ENCODE measurements at regions not wholly inside any gene's neighbourhood (a gene's known extent, or its start where the extent isn't known, plus 50 kb on each side); places are given as distances from the start of the nearest gene placed in this dataset.

DNA sequence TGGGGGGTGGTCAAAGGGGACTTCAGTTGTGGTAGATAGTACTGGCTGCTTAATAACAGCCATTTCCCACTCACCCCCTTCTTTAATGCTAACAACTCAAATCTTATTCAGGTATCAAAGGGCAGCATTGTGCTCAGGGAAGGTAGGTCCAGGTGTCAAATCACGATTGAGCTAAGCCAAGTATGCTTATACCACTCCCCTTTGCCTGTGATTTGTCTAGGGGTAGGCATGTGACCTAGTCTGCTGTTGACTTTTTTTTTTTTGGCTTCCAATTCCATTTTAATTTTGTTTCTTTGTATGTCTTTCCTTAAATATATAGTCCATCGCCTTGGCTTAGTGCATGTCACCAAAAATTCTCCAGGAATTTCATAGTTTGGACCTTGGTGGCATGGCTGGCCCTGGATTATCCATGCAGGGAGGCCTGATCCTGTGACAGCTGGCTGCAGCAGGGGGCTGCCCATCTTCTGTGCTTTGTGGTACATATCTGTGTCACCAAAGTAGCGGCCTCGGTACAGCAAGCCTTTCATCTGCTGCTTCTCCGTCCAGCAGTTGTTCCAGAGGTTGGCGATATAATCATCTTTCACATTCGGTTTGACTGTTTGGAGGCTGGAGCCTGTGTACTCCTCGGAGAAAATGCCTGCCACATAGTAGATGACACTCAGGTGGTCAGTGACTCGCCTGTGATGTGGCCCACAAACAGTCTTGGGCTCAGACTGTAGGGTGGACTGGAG lies 68.1 kb upstream of the SPRED2 start:
- H4K20me1 ChIP-seq (ENCODE audit: insufficient read depth, low read length), result no peaks in the 10 kb centered on the region
- H3K9me3 ChIP-seq (ENCODE audit: insufficient read depth, low read length, severe bottlenecking), result no peaks in the 10 kb centered on the region
- H3K4me1 ChIP-seq (ENCODE audit: insufficient read depth, low read length), result no peaks in the 10 kb centered on the region
- no peak overlapping the region for H3K9ac ChIP-seq (ENCODE audit: low read depth, low read length)
- H3K27me3 ChIP-seq (ENCODE audit: insufficient read depth, low read length, poor library complexity), result no peaks in the 10 kb centered on the region
- no peak overlapping the region for H3K27ac ChIP-seq (ENCODE audit: low read length)
- TF ChIP-seq CTCF (IDR thresholded peaks at IDR 0.05; ENCODE audit: borderline replicate concordance, extremely low read depth, low read length, poor library complexity, severe bottlenecking) (no peak), EZH2 (IDR thresholded peaks at IDR 0.05; ENCODE audit: borderline replicate concordance, low read depth, low read length, severe bottlenecking) (no peak)
- DNase-seq (no peak), ATAC-seq (ENCODE audit: insufficient read depth, low read depth) (no peak)
- no peak overlapping the region for H3K4me2 ChIP-seq (ENCODE audit: insufficient read depth, low read length)
- H2AFZ ChIP-seq (ENCODE audit: low read depth, low read length), result no peak overlapping the region
- H3K36me3 ChIP-seq (ENCODE audit: insufficient read depth, low read length), result no peaks in the 10 kb centered on the region
- no peak overlapping the region for H3K4me3 ChIP-seq (ENCODE audit: low read depth in 1 of 2, low read length in 2 of 2)
- H3K79me2 ChIP-seq (ENCODE audit: insufficient read depth, low read length), result no peaks in the 10 kb centered on the region

- H3K4me2 ChIP-seq (ENCODE audit: insufficient read depth, low read length), result no peak overlapping the region
- no peak for TF ChIP-seq CTCF (IDR thresholded peaks at IDR 0.05; ENCODE audit: borderline replicate concordance, extremely low read depth, low read length, poor library complexity, severe bottlenecking)
- TF ChIP-seq EZH2 (IDR thresholded peaks at IDR 0.05; ENCODE audit: borderline replicate concordance, low read depth, low read length, severe bottlenecking), result no peak
- H3K27me3 ChIP-seq (ENCODE audit: insufficient read depth, low read length, poor library complexity), result no peaks in the 10 kb centered on the region
- H3K9ac ChIP-seq (ENCODE audit: low read depth, low read length), result no peak overlapping the region
- H4K20me1 ChIP-seq (ENCODE audit: insufficient read depth, low read length), result no peaks in the 10 kb centered on the region
- no peak for ATAC-seq (ENCODE audit: insufficient read depth, low read depth)
- H3K27ac ChIP-seq (ENCODE audit: low read length), result no peak overlapping the region
- no peak overlapping the region for H2AFZ ChIP-seq (ENCODE audit: low read depth, low read length)
- no peaks in the 10 kb centered on the region for H3K9me3 ChIP-seq (ENCODE audit: insufficient read depth, low read length, severe bottlenecking)
- DNase-seq, result no peak
- no peak overlapping the region for H3K4me3 ChIP-seq (ENCODE audit: low read depth in 1 of 2, low read length in 2 of 2)
- H3K79me2 ChIP-seq (ENCODE audit: insufficient read depth, low read length), result no peaks in the 10 kb centered on the region
- H3K4me1 ChIP-seq (ENCODE audit: insufficient read depth, low read length), result no peaks in the 10 kb centered on the region
- H3K36me3 ChIP-seq (ENCODE audit: insufficient read depth, low read length), result no peaks in the 10 kb centered on the region
Observed at GRCh38 chr2:65499216-65499615, 66.8 kb upstream of the SPRED2 start.

DNA sequence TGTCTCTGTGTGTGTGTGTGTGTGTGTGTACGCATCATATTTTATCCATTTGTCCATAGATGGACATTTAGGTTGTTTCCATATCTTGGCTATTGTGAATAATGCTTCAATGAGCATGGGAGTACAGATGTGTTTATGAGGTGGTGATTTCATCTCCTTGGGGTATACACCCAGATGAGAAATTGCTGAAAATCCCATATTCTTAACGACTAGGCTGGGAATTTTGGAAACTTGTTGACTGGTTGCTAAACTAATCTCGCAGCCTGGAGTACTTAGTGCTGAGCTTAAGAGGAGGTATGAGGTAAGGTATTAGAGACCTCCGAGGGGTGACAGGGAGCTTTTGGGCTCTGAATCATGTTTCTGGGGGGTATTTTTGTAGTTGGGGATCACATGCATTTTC lies 66.0 kb upstream of the SPRED2 start:
- no peak overlapping the region for H3K9ac ChIP-seq (ENCODE audit: low read depth, low read length)
- no peak overlapping the region for H3K4me3 ChIP-seq (ENCODE audit: low read depth in 1 of 2, low read length in 2 of 2)
- no peak for ATAC-seq (ENCODE audit: insufficient read depth, low read depth)
- no peaks in the 10 kb centered on the region for H3K79me2 ChIP-seq (ENCODE audit: insufficient read depth, low read length)
- no peak for DNase-seq
- no peaks in the 10 kb centered on the region for H4K20me1 ChIP-seq (ENCODE audit: insufficient read depth, low read length)
- H3K27ac ChIP-seq (ENCODE audit: low read length), result no peak overlapping the region
- TF ChIP-seq CTCF (IDR thresholded peaks at IDR 0.05; ENCODE audit: borderline replicate concordance, extremely low read depth, low read length, poor library complexity, severe bottlenecking) (no peak), EZH2 (IDR thresholded peaks at IDR 0.05; ENCODE audit: borderline replicate concordance, low read depth, low read length, severe bottlenecking) (no peak)
- no peaks in the 10 kb centered on the region for H3K9me3 ChIP-seq (ENCODE audit: insufficient read depth, low read length, severe bottlenecking)
- H2AFZ ChIP-seq (ENCODE audit: low read depth, low read length), result no peak overlapping the region
- no peaks in the 10 kb centered on the region for H3K27me3 ChIP-seq (ENCODE audit: insufficient read depth, low read length, poor library complexity)
- H3K36me3 ChIP-seq (ENCODE audit: insufficient read depth, low read length), result no peaks in the 10 kb centered on the region
- no peaks in the 10 kb centered on the region for H3K4me1 ChIP-seq (ENCODE audit: insufficient read depth, low read length)
- no peak overlapping the region for H3K4me2 ChIP-seq (ENCODE audit: insufficient read depth, low read length)
